Panc1 (cell line): ENCODE measurements at regions not wholly inside any gene's neighbourhood (a gene's known extent, or its start where the extent isn't known, plus 50 kb on each side); places are given as distances from the start of the nearest gene placed in this dataset.

Source experiments
- POLR2AphosphoS5 ChIP-seq: IDR thresholded peaks from 2 replicates; pipeline ENCODE4 v1.6.1; 2012; ENCODE audit warnings: mild to moderate bottlenecking, low read depth, low read length, moderate library complexity
- SIN3A ChIP-seq: IDR thresholded peaks from 2 replicates; pipeline ENCODE4 v1.6.1; 2012; ENCODE audit warnings: low read depth, mild to moderate bottlenecking, low read length, moderate library complexity, borderline replicate concordance; ENCODE audit not compliant: insufficient read depth
- TF ChIP-seq, protein P1 (sequence below): fragments of 450-650 bp; IDR thresholded peaks from 2 replicates; pipeline ENCODE4 v1.5.1; 2017; ENCODE audit warnings: mild to moderate bottlenecking

DNA sequence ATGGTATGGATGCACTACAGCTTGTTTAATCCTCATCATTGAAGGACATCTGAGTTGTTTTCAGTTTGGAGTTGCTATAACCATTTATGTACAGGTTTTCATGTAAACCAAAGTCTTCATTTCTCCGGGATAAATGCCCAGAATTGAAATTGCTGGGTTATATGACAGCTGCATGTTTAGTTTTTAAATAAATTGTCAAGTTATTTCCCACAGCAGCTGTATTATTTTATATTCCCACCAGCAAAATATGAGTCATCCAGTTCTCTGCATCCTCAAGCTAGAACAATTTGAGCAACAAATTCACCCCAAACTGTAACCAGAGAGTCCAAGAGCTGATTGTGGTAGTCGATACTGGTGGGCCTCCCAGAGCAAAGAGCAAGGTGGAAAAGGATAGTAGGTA is 125.6 kb upstream of the PRNP start:
- TF ChIP-seq, protein P1, sequence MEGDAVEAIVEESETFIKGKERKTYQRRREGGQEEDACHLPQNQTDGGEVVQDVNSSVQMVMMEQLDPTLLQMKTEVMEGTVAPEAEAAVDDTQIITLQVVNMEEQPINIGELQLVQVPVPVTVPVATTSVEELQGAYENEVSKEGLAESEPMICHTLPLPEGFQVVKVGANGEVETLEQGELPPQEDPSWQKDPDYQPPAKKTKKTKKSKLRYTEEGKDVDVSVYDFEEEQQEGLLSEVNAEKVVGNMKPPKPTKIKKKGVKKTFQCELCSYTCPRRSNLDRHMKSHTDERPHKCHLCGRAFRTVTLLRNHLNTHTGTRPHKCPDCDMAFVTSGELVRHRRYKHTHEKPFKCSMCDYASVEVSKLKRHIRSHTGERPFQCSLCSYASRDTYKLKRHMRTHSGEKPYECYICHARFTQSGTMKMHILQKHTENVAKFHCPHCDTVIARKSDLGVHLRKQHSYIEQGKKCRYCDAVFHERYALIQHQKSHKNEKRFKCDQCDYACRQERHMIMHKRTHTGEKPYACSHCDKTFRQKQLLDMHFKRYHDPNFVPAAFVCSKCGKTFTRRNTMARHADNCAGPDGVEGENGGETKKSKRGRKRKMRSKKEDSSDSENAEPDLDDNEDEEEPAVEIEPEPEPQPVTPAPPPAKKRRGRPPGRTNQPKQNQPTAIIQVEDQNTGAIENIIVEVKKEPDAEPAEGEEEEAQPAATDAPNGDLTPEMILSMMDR, result no peak
- TF ChIP-seq SIN3A (no peak), POLR2AphosphoS5 (no peak)
